Epithelial cell of esophagus (primary cell): ENCODE measurements at regions not wholly inside any gene's neighbourhood (a gene's known extent, or its start where the extent isn't known, plus 50 kb on each side); places are given as distances from the start of the nearest gene placed in this dataset.

Experiments used
- DNase-seq: peaks from one replicate; pipeline ENCODE4 v3.0.0; 2010; ENCODE audit warnings: low read depth
- H3K4me3 ChIP-seq: 2 replicates; pipeline ENCODE4 v1.5.1; 2011; ENCODE audit warnings: mild to moderate bottlenecking, low read length, control low read depth
- TF ChIP-seq, protein P1 (sequence below): IDR thresholded peaks from 2 replicates; pipeline ENCODE4 v1.5.1; 2011; ENCODE audit warnings: low read depth, mild to moderate bottlenecking, low read length, control low read depth, inconsistent platforms; ENCODE audit not compliant: insufficient read depth; ENCODE audit errors: missing control alignments

DNA sequence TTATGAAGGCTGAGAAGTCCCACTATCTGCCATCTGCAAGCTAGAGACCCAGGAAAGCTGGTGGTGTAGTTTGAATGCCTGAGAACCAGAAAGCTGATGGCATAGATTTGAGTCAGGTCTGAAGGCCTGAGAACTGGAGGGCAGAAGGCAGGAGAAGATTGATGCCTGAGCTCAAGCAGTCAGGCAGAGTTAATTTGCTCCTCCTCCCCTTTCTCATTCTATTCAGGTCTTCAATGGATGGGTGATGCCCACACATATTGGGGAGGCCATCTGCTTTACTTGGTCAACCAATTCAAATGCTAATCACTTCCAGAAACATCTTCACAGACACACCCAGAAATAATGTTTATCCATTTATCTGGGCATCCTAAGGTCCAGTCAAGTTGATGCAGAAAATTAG is 87.6 kb upstream of the CPLX2 start:
- DNase-seq, result no peak
- H3K4me3 ChIP-seq, result no peak overlapping the region
- TF ChIP-seq, protein P1, sequence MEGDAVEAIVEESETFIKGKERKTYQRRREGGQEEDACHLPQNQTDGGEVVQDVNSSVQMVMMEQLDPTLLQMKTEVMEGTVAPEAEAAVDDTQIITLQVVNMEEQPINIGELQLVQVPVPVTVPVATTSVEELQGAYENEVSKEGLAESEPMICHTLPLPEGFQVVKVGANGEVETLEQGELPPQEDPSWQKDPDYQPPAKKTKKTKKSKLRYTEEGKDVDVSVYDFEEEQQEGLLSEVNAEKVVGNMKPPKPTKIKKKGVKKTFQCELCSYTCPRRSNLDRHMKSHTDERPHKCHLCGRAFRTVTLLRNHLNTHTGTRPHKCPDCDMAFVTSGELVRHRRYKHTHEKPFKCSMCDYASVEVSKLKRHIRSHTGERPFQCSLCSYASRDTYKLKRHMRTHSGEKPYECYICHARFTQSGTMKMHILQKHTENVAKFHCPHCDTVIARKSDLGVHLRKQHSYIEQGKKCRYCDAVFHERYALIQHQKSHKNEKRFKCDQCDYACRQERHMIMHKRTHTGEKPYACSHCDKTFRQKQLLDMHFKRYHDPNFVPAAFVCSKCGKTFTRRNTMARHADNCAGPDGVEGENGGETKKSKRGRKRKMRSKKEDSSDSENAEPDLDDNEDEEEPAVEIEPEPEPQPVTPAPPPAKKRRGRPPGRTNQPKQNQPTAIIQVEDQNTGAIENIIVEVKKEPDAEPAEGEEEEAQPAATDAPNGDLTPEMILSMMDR, result no peak

DNA sequence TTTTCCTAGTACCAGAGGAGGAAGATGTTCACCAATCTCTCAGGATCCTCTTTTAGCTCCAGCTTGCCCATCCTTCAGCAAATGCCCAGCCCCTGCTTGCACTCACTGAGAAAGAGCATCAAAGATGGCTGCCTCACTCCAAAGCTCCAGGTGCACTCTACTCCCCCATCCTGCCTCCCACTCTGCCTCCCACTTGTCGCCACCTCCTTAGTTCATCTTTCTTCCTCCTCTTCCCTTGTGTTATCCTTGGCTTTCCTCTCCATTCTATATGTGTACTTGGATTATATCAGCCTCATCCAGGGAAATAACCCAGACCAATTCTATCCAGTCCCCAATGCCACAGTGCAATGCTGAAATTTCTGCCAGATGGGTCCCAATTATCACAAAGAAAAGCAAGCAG is 87.1 kb upstream of the CPLX2 start:
- no peak for DNase-seq
- TF ChIP-seq, protein P1, result no peak
- no peak overlapping the region for H3K4me3 ChIP-seq

DNA sequence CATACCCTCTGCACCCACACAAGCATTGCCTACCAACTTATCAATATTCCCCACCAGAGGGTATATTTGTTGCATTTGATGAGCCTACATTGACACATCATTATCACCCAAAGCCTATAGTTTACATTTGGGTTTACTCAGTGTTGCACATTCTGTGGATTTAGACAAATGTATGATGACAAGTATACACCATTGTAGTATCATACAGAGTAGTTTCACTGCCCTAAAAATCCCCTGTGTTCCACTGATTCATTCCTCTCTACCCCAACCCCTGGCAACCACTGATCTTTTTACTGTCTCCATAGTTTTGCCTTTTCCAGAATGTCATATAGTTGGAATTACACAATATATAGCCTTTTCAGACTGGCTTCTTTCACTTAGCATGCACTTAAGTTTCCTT is 85.7 kb upstream of the CPLX2 start:
- no peak overlapping the region for H3K4me3 ChIP-seq
- no peak for DNase-seq
- TF ChIP-seq, protein P1, result no peak

DNA sequence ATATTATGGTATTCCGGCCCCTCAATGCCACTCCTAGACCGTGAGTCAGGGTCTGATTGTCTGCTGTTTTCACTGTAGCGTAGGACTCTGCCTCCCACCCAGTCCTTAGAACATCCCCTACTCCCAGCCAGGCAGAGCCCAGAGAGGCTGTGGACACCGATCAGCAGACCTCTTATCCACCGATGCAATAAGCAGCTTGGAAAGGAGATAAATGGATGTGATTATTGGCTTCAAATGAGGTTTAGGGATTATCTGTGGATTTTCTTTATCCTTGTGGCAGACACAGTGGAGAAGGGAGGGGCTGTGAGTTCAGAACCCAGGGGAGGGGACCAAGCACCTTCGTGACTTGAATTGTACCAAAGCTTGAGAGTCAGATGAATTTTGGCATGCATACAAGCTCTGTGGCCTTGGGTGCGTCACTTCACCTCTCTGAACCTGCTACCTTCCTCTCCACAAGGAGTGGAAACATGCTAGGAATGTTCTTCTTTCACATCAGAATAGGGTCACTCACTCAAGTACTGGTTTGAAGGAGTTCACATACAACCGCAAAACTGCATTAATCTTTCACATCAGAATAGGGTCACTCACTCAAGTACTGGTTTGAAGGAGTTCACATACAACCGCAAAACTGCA is 83.1 kb upstream of the CPLX2 start:
- H3K4me3 ChIP-seq, result no peak overlapping the region
- no peak for DNase-seq
- TF ChIP-seq, protein P1, result no peak

DNA sequence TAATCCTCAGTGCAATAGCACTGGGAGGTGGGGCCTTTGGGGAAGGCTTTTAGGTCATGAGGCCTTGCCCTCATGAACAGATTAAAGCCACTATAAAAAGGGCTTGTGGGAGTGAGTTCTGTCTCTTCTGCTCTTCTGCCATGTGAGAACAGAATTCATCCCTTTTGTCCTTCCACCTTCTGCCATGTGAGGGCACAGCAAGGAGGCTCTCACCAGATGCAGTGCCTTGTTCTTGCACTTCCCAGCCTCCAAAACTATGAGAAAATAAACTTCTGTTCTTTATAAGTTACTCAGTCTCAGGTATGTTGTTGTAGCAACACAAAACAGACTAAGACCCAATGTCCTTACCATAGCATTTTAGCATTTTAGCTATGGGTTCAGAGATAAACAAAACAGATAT is 81.7 kb upstream of the CPLX2 start:
- TF ChIP-seq, protein P1, result no peak
- no peak overlapping the region for H3K4me3 ChIP-seq
- DNase-seq, result no peak

DNA sequence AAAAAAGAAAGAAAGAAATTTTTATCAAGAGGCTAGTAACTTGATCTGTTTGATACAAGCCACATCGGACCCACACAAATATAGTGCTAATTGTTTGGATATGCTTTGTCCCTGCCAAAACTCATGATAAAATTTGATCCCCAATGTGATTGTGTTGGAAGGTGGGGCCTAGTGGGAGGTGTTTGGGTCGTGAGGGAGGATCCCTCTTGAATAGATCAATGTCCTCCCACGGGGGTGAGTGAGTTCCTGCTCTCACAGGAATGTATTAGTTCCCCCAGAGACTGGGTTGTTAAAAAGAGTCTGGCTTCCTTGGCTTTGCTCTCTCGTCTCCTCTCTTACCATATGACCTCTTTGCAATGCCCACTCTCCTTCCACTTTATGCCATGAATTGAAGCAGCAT is 80.6 kb upstream of the CPLX2 start:
- DNase-seq, result no peak
- no peak overlapping the region for H3K4me3 ChIP-seq
- TF ChIP-seq, protein P1, result no peak

DNA sequence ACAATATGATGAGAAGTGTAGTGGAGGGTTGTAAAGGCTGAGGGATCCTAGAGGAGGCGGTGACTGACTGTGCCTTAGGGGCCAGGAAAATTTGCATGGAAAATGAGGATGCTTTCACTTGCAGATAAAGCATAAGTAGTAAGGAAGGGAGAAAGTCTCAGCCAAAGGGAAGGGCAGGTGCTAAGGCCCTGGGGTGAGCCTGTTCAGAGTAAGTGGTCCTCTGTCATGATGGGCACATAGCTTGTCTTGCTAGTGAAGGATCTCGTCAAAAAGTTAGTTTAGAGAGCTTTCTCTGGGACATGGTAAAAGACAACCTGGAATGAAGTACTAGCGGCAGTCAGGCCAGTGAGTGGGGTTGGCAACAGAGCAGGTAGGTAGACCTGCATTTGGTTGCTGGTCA is 75.4 kb upstream of the CPLX2 start:
- TF ChIP-seq, protein P1, result no peak
- no peak for DNase-seq
- H3K4me3 ChIP-seq, result no peak overlapping the region
